ENCODE measurements at regions not wholly inside any gene's neighbourhood (a gene's known extent, or its start where the extent isn't known, plus 50 kb on each side); places are given as distances from the start of the nearest gene placed in this dataset.

DNA sequence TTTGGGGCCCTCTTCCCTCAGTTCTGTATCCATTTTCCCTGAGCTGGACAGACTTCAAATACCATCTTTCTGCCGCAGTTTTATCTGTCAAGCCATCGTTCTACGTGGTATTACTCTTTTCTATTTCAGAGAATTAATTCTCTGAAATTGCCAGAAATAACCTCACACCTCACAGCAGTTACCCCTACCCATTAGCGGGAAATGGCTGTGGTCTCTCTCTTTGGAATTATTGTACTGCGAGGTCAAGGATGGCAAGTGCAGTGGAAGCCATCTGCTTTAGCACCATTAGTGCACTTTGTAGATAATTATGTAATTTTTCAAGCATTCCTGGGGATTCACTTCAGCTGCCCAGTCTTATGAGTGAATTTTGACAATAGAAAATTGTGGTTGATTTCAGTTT, 147.8 kb upstream of the CDH4 start:
- Histone ChIP-seq H3K4me1 (no peaks in the 10 kb centered on the region), H3K27ac (no peak overlapping the region), H3K4me3 (no peak overlapping the region), H3K9me3 (no peaks in the 10 kb centered on the region), H3K4me2 (no peak overlapping the region)
- POLR2A ChIA-PET, result no interaction called here
- CTCF ChIA-PET, result interaction anchor here (1.5 kb wide), 1 partner anchor 9 kb away, joined by 5 read pairs; no protein-coding TSS in a partner anchor
- ATAC-seq (no peak), FAIRE-seq (no peak), DNase-seq (ENCODE audit: low read depth in 1 of 2, low spot score in 1 of 2) (no peak)
- WGBS (ENCODE audit: missing lambda C conversion rate), result 78% methylated on average over 5 of the region's 5 CpGs
- TF ChIP-seq, protein P1, sequence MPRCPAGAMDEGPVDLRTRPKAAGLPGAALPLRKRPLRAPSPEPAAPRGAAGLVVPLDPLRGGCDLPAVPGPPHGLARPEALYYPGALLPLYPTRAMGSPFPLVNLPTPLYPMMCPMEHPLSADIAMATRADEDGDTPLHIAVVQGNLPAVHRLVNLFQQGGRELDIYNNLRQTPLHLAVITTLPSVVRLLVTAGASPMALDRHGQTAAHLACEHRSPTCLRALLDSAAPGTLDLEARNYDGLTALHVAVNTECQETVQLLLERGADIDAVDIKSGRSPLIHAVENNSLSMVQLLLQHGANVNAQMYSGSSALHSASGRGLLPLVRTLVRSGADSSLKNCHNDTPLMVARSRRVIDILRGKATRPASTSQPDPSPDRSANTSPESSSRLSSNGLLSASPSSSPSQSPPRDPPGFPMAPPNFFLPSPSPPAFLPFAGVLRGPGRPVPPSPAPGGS (IDR thresholded peaks at IDR 0.05), result no peak
- no peak for TF ChIP-seq RAD21 (conservative IDR thresholded peaks at IDR 0.05 in 1 of 2, IDR thresholded peaks at IDR 0.05 in 1 of 2)
- TF ChIP-seq HEYL (CRISPR knock-in tag; IDR thresholded peaks at IDR 0.05), result no peak
- no peak for TF ChIP-seq FOSL2 (IDR thresholded peaks at IDR 0.05)
- no peak for TF ChIP-seq FOSL2 (CRISPR knock-in tag; IDR thresholded peaks at IDR 0.05)
- TF ChIP-seq POLR2A (IDR thresholded peaks at IDR 0.05; ENCODE audit: low read length), result no peak
- no peak for TF ChIP-seq CBX8 (IDR thresholded peaks at IDR 0.05)
- TF ChIP-seq TFCP2L1 (CRISPR knock-in tag; IDR thresholded peaks at IDR 0.05), result no peak

DNA sequence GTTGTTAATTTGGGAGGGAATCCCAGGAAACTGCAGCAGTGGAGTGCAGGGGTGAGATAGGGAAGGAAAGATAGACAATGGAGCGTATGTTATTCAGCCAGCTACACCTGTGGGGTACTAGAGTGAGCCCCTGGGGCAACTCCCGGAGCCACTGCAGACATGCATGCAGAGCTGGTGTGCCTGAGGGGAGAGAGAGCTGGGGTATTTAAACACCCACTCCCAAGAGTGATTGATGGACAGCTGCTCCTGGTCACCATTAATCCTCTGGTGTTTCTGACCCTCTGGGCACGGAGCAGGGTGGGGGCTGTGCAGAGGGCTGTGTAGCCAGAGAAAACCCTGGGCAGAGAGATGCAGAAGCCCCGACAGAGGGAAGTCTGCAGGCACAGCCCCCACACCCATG, 146.7 kb upstream of the CDH4 start:
- ATAC-seq (no peak), FAIRE-seq (no peak)

DNA sequence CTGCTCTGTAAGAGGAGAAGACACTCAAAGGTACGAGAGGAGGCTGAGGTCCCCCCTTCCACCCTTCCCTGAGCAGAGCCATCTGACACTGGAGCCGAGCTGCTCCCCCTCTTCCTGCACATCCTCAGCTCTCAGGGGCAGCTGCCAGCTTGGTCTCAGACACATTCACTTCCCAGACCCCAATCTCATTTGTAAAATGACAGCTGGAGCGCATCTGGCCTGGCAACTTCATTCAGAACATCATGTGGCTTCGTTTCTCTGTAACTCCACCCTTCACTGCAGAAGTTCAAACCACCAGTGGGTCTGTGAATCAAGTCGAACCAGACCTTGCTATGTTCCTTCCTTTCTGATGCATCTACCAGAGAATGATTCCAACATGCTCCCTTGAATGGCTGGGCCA, 145.6 kb upstream of the CDH4 start:
- POLR2A ChIA-PET, result no interaction called here

More for the DNA sequence above, 146.7 kb upstream of the CDH4 start:
- WGBS (ENCODE audit: missing lambda C conversion rate), result 69% methylated on average over 4 of the region's 4 CpGs
- DNase-seq (ENCODE audit: low read depth in 1 of 2, low spot score in 1 of 2), result no peak
- Histone ChIP-seq H3K9me3 (no peaks in the 10 kb centered on the region), H3K4me2 (no peak overlapping the region), H3K4me3 (no peak overlapping the region), H3K27ac (no peak overlapping the region), H3K4me1 (no peaks in the 10 kb centered on the region)
- ChIA-PET POLR2A (no interaction called here), CTCF (interaction anchor here (1.0 to 1.5 kb wide), 5 partner anchors 8 to 894 kb away, joined by 3 to 5 read pairs (median 4); no protein-coding TSS in a partner anchor)
- no peak for TF ChIP-seq GATA3 (IDR thresholded peaks at IDR 0.05; ENCODE audit: borderline replicate concordance)
- TF ChIP-seq RAD21 (conservative IDR thresholded peaks at IDR 0.05 in 1 of 2, IDR thresholded peaks at IDR 0.05 in 1 of 2), result no peak
- TF ChIP-seq HOXB13 (CRISPR knock-in tag; IDR thresholded peaks at IDR 0.05; ENCODE audit: low read depth), result no peak
- TF ChIP-seq EHMT2 (IDR thresholded peaks at IDR 0.05; ENCODE audit: low read depth), result no peak
- no peak for TF ChIP-seq FOSB (CRISPR knock-in tag; IDR thresholded peaks at IDR 0.05)
- TF ChIP-seq RCOR1 (IDR thresholded peaks at IDR 0.05; ENCODE audit: low read depth, low read length), result no peak
- TF ChIP-seq NFE2L2 (conservative IDR thresholded peaks at IDR 0.05; ENCODE audit: low read length), result no peak
- no peak for TF ChIP-seq MAZ (IDR thresholded peaks at IDR 0.05; ENCODE audit: borderline replicate concordance, low read depth, low read length)

DNA sequence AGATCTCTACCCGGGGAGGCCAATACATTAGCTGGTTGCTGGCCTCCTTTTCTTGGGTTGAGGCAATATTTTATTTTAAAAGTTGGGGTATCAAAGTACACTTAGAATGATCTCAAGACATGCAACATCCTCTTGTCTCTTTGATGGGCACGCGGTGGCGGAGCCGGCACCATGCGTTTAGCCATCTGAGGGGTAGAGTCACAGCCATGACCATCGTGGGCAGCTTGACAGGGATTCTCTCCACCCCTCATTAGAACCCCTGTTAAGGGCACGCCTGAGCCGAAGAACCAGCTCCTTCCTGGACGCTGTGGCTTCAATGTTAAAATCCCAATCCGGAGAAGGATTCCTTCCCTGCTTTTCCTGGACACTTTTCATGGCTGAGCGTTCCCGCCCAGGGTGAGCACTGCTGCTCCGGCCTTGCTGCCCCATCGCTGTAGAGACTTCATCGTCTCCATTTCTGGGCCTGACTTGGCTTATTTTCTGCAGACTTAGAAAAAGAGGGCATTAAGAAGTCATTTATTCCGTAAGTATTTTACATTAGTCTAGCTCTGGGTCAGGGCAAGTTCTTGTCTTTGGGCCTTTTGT, 142.7 kb upstream of the CDH4 start:
- TF ChIP-seq, protein P2, sequence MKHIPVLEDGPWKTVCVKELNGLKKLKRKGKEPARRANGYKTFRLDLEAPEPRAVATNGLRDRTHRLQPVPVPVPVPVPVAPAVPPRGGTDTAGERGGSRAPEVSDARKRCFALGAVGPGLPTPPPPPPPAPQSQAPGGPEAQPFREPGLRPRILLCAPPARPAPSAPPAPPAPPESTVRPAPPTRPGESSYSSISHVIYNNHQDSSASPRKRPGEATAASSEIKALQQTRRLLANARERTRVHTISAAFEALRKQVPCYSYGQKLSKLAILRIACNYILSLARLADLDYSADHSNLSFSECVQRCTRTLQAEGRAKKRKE (CRISPR knock-in tag; IDR thresholded peaks at IDR 0.05; ENCODE audit: low read depth), result no peak
- TF ChIP-seq FOXS1 (CRISPR knock-in tag; IDR thresholded peaks at IDR 0.05) (no peak), MYC (IDR thresholded peaks at IDR 0.05; ENCODE audit: borderline replicate concordance, low read length) (no peak), KDM1A (IDR thresholded peaks at IDR 0.05; ENCODE audit: low read depth) (no peak), HDAC2 (IDR thresholded peaks at IDR 0.05) (no peak), RNF2 (IDR thresholded peaks at IDR 0.05; ENCODE audit: borderline replicate concordance, low read depth) (no peak)
- TF ChIP-seq, protein P3, sequence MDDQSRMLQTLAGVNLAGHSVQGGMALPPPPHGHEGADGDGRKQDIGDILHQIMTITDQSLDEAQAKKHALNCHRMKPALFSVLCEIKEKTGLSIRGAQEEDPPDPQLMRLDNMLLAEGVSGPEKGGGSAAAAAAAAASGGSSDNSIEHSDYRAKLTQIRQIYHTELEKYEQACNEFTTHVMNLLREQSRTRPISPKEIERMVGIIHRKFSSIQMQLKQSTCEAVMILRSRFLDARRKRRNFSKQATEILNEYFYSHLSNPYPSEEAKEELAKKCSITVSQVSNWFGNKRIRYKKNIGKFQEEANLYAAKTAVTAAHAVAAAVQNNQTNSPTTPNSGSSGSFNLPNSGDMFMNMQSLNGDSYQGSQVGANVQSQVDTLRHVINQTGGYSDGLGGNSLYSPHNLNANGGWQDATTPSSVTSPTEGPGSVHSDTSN (IDR thresholded peaks at IDR 0.05), result no peak
- TF ChIP-seq, protein P4, sequence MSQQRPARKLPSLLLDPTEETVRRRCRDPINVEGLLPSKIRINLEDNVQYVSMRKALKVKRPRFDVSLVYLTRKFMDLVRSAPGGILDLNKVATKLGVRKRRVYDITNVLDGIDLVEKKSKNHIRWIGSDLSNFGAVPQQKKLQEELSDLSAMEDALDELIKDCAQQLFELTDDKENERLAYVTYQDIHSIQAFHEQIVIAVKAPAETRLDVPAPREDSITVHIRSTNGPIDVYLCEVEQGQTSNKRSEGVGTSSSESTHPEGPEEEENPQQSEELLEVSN (IDR thresholded peaks at IDR 0.05; ENCODE audit: borderline replicate concordance, low read depth), result no peak
- CTCF ChIA-PET, result no interaction called here
- POLR2A ChIA-PET, result no interaction called here
- FAIRE-seq, result no peak
- Histone ChIP-seq H3K9me3 (no peaks in the 10 kb centered on the region), H3K27ac (no peak overlapping the region), H3K4me1 (no peaks in the 10 kb centered on the region), H3K4me2 (no peak overlapping the region), H3K4me3 (no peak overlapping the region)
- WGBS (ENCODE audit: missing lambda C conversion rate), result 89% methylated on average over 17 of the region's 17 CpGs
- ATAC-seq, result no peak
- DNase-seq (ENCODE audit: low read depth in 1 of 2, low spot score in 1 of 2), result no peak

More for the DNA sequence above, 145.6 kb upstream of the CDH4 start:
- DNase-seq (ENCODE audit: low read depth in 1 of 2, low spot score in 1 of 2), result no peak
- FAIRE-seq, result no peak
- ATAC-seq, result no peak
- H3K9me3 ChIP-seq, result no peaks in the 10 kb centered on the region
- no peak overlapping the region for H3K4me3 ChIP-seq
- no peaks in the 10 kb centered on the region for H3K4me1 ChIP-seq
- TF ChIP-seq NR3C1 (IDR thresholded peaks at IDR 0.05) (no peak), BHLHE40 (IDR thresholded peaks at IDR 0.05; ENCODE audit: low read depth, low read length) (no peak), JUNB (IDR thresholded peaks at IDR 0.05) (no peak), RAD21 (conservative IDR thresholded peaks at IDR 0.05 in 1 of 2, IDR thresholded peaks at IDR 0.05 in 1 of 2) (no peak)
- TF ChIP-seq, protein P2 (CRISPR knock-in tag; IDR thresholded peaks at IDR 0.05; ENCODE audit: low read depth), result no peak
- CTCF ChIA-PET, result interaction anchor here (1.0 to 1.3 kb wide), 3 partner anchors 10 to 895 kb away, joined by 3 to 4 read pairs (median 3); no protein-coding TSS in a partner anchor
- H3K27ac ChIP-seq, result no peak overlapping the region
- no peak overlapping the region for H3K4me2 ChIP-seq
- WGBS (ENCODE audit: missing lambda C conversion rate), result 76% methylated on average over 4 of the region's 5 CpGs
